ENCODE measurements at regions not wholly inside any gene's neighbourhood (a gene's known extent, or its start where the extent isn't known, plus 50 kb on each side); places are given as distances from the start of the nearest gene placed in this dataset.

- TF ChIP-seq POLR2A (IDR thresholded peaks at IDR 0.05): no peak
- no peak for TF ChIP-seq CTCF (IDR thresholded peaks at IDR 0.05)
- no peak for TF ChIP-seq EP300 (IDR thresholded peaks at IDR 0.05)
Measured at GRCh38 chr12:72100854-72101253, 162.2 kb downstream of the TPH2 start.
